ENCODE measurements at regions not wholly inside any gene's neighbourhood (a gene's known extent, or its start where the extent isn't known, plus 50 kb on each side); places are given as distances from the start of the nearest gene placed in this dataset.

GRCh38 chr20:60065741-60066437, 107.7 kb downstream of the CDH26 start:
- ChIA-PET CTCF (ENCODE audit: partially characterized antibody) (interaction anchor here (0.8 kb wide), 2 partner anchors 10 to 603 kb away, joined by 3 read pairs; no protein-coding TSS in a partner anchor), POLR2A (ENCODE audit: partially characterized antibody) (no interaction called here)
- WGBS, 2 experiments (ENCODE audit: extremely low coverage in 1 of 2, insufficient coverage in 1 of 2, insufficient read length in 1 of 2, insufficient replicate concordance in 2 of 2, low coverage in 1 of 2, low lambda C conversion rate in 2 of 2, missing lambda C conversion rate in 1 of 2), result 90% methylated on average over 9 of the region's 9 CpGs; no CpG with 5 or more reads in 1 of the 2 experiments
- Histone ChIP-seq H4K8ac (ENCODE audit: extremely low read depth, insufficient read depth, low read length) (no peak overlapping the region), H3K4me1 (replicated peaks in 1 of 4; ENCODE audit: control insufficient read depth in 3 of 4, insufficient read depth in 4 of 4, low read length in 3 of 4) (no peaks in the 10 kb centered on the region), H3K56ac (replicated peaks; ENCODE audit: insufficient read length, low read depth, low read length) (no peak overlapping the region), H3K18ac (ENCODE audit: extremely low read depth, low read length) (no peak overlapping the region), H3K27ac (ENCODE audit: low read depth, low read length) (no peak overlapping the region), H3K4me2 (ENCODE audit: insufficient read depth in 1 of 2, low read depth in 2 of 2, low read length in 2 of 2) (no peak overlapping the region), H3K36me3 (ENCODE audit: control insufficient read depth in 2 of 4, insufficient read depth in 4 of 4, low read length in 3 of 4) (no peaks in the 10 kb centered on the region), H3K4me3 (ENCODE audit: extremely low read depth in 1 of 4, insufficient read depth in 2 of 4, low read depth in 3 of 4, low read length in 4 of 4) (no peak overlapping the region), H4K5ac (ENCODE audit: insufficient read length, low read depth, low read length) (no peak overlapping the region), H3K27me3 (replicated peaks in 1 of 4; ENCODE audit: control insufficient read depth in 3 of 4, extremely low read depth in 1 of 4, insufficient read depth in 3 of 4, low read length in 3 of 4) (peaks cover 0 to 3% (median 0%) of the 10 kb centered on the region in 4 experiments; a peak in 1 of 7 replicates), H3K9ac (replicated peaks in 1 of 4; ENCODE audit: extremely low read depth in 1 of 4, low read depth in 3 of 4, low read length in 3 of 4) (no peak overlapping the region), H2BK120ac (replicated peaks; ENCODE audit: low read depth, low read length) (no peak overlapping the region), H3K23ac (ENCODE audit: insufficient read length) (no peak overlapping the region), H3K9me3 (ENCODE audit: insufficient read depth in 2 of 2, low read depth in 1 of 2, low read length in 1 of 2) (peaks cover 2 to 4% of the 10 kb centered on the region in 2 experiments; a peak in 1 of 4 replicates), H3K4ac (replicated peaks; ENCODE audit: insufficient read length, low read depth, low read length) (no peak overlapping the region), H2BK5ac (ENCODE audit: low read depth, low read length) (no peak overlapping the region), H3K23me2 (ENCODE audit: low read depth, low read length) (no peaks in the 10 kb centered on the region), H3K14ac (ENCODE audit: insufficient read length) (no peak overlapping the region), H2AFZ (ENCODE audit: low read length) (no peak overlapping the region), H2BK12ac (ENCODE audit: low read depth, low read length) (no peak overlapping the region), H3K79me2 (ENCODE audit: control insufficient read depth in 1 of 2, insufficient read depth in 2 of 2, low read length in 2 of 2) (no peaks in the 10 kb centered on the region), H2BK20ac (ENCODE audit: low read length) (no peak overlapping the region), H4K91ac (replicated peaks; ENCODE audit: insufficient read length, low read length) (no peak overlapping the region), H3K79me1 (ENCODE audit: low read depth, low read length) (no peaks in the 10 kb centered on the region), H4K20me1 (replicated peaks in 1 of 2; ENCODE audit: control insufficient read depth in 1 of 2, insufficient read depth in 2 of 2, low read length in 2 of 2) (no peaks in the 10 kb centered on the region), H2AK5ac (ENCODE audit: low read depth, low read length) (no peak overlapping the region), H2BK15ac (ENCODE audit: low read length) (no peak overlapping the region)
- DNase-seq (ENCODE audit: low read depth in 1 of 2, low spot score in 2 of 2) (no peak), FAIRE-seq (no peak)
- TF ChIP-seq TAF7 (optimal IDR thresholded peaks at IDR 0.05; ENCODE audit: borderline replicate concordance, low read depth, low read length) (no peak), BRCA1 (IDR thresholded peaks at IDR 0.05; ENCODE audit: low read depth, low read length) (no peak), POLR2A (IDR thresholded peaks at IDR 0.05; ENCODE audit: control extremely low read depth in 1 of 2, low read depth in 2 of 2, low read length in 2 of 2) (no peak), RXRA (IDR thresholded peaks at IDR 0.05; ENCODE audit: insufficient read depth, low read depth, low read length) (no peak), BACH1 (IDR thresholded peaks at IDR 0.05; ENCODE audit: low read length) (no peak), SRF (IDR thresholded peaks at IDR 0.05; ENCODE audit: low read depth, low read length) (no peak), YY1 (IDR thresholded peaks at IDR 0.05; ENCODE audit: low read depth, low read length) (no peak), CREB1 (IDR thresholded peaks at IDR 0.05) (no peak)

All from H1 (cell line).